ENCODE measurements at regions not wholly inside any gene's neighbourhood (a gene's known extent, or its start where the extent isn't known, plus 50 kb on each side); places are given as distances from the start of the nearest gene placed in this dataset.

DNA sequence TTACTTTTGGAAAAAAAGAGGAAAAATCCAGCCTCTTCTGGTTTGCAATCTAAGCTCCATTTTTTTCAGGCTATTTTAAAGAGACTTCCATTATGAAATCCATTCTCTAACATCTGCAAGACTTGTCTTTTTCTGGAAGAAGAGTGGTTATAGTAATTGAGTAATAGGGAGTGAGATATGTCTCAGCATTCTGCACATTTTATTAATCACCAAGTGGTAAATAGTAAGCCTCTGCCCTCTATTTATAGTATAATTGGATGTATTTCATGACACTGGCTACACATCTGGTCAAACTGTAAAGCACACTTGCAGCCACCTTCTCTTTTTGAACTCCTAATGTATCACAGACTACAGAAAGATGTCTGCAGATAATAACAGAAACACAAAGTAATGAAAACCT is 391.1 kb downstream of the ETS1 start:
- H3K4me2 ChIP-seq (ENCODE audit: low read length): no peak overlapping the region
- no peak overlapping the region for H3K9ac ChIP-seq (ENCODE audit: low read length)
- H3F3A ChIP-seq (ENCODE audit: insufficient read depth, low read length, poor library complexity, severe bottlenecking): no peaks in the 10 kb centered on the region
- H3K27ac ChIP-seq (ENCODE audit: low read length): no peak overlapping the region
- H4K20me1 ChIP-seq (ENCODE audit: insufficient read depth): no peaks in the 10 kb centered on the region
- H3K9me2 ChIP-seq (ENCODE audit: insufficient read depth, low read length): no peaks in the 10 kb centered on the region
- H3K4me3 ChIP-seq (ENCODE audit: low read length): no peak overlapping the region
- no peaks in the 10 kb centered on the region for H3K9me3 ChIP-seq (ENCODE audit: low read length)
- no peaks in the 10 kb centered on the region for H3K27me3 ChIP-seq (ENCODE audit: insufficient read depth, low read depth, low read length)
- no peaks in the 10 kb centered on the region for H3K36me3 ChIP-seq (ENCODE audit: insufficient read depth, low read length)
- H2AFZ ChIP-seq (ENCODE audit: low read depth, low read length): no peak overlapping the region
- TF ChIP-seq SMC3 (conservative IDR thresholded peaks at IDR 0.05; ENCODE audit: poor library complexity): no peak
- TF ChIP-seq EP300 (conservative IDR thresholded peaks at IDR 0.05; ENCODE audit: poor library complexity, severe bottlenecking): no peak
- no peak for TF ChIP-seq REST (IDR thresholded peaks at IDR 0.05; ENCODE audit: borderline replicate concordance)
- TF ChIP-seq RAD21 (conservative IDR thresholded peaks at IDR 0.05): no peak
- no peak for TF ChIP-seq POLR2AphosphoS5 (IDR thresholded peaks at IDR 0.05)
- TF ChIP-seq EZH2 (IDR thresholded peaks at IDR 0.05; ENCODE audit: borderline replicate concordance, insufficient read depth, low read length, poor library complexity, severe bottlenecking): no peak
- TF ChIP-seq MXI1 (conservative IDR thresholded peaks at IDR 0.05; ENCODE audit: poor library complexity, severe bottlenecking): no peak
- no peak for TF ChIP-seq TAF1 (IDR thresholded peaks at IDR 0.05; ENCODE audit: low read depth)
- TF ChIP-seq, protein P1, sequence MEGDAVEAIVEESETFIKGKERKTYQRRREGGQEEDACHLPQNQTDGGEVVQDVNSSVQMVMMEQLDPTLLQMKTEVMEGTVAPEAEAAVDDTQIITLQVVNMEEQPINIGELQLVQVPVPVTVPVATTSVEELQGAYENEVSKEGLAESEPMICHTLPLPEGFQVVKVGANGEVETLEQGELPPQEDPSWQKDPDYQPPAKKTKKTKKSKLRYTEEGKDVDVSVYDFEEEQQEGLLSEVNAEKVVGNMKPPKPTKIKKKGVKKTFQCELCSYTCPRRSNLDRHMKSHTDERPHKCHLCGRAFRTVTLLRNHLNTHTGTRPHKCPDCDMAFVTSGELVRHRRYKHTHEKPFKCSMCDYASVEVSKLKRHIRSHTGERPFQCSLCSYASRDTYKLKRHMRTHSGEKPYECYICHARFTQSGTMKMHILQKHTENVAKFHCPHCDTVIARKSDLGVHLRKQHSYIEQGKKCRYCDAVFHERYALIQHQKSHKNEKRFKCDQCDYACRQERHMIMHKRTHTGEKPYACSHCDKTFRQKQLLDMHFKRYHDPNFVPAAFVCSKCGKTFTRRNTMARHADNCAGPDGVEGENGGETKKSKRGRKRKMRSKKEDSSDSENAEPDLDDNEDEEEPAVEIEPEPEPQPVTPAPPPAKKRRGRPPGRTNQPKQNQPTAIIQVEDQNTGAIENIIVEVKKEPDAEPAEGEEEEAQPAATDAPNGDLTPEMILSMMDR (IDR thresholded peaks at IDR 0.05; ENCODE audit: poor library complexity, severe bottlenecking): no peak
- H3K79me2 ChIP-seq (replicated peaks; ENCODE audit: insufficient read depth, low read length): no peaks in the 10 kb centered on the region

DNA sequence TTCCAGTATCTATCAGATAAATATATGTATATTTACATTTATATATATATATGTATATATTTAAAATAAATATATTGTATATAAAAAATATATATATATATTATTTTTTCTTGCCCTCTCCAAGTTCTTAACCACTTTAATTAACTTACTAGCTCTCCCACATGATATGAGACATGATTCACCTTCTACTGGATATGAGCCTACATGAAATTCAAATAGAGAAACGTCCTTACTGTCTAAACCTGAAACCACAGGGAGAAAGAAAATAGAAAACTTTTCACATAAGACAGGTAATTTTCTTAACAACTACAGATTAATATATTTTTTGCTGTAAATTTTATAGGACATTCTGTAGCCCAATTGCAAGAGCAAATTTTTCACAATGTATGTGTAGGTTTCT is 391.6 kb downstream of the ETS1 start:
- Histone ChIP-seq H3K9me3 (ENCODE audit: low read length) (no peaks in the 10 kb centered on the region), H3K4me3 (ENCODE audit: low read length) (no peak overlapping the region), H3K36me3 (ENCODE audit: insufficient read depth, low read length) (no peaks in the 10 kb centered on the region), H3K4me2 (ENCODE audit: low read length) (no peak overlapping the region), H2AFZ (ENCODE audit: low read depth, low read length) (no peak overlapping the region), H4K20me1 (ENCODE audit: insufficient read depth) (no peaks in the 10 kb centered on the region), H3F3A (ENCODE audit: insufficient read depth, low read length, poor library complexity, severe bottlenecking) (no peaks in the 10 kb centered on the region), H3K9me2 (ENCODE audit: insufficient read depth, low read length) (no peaks in the 10 kb centered on the region), H3K27ac (ENCODE audit: low read length) (no peak overlapping the region), H3K9ac (ENCODE audit: low read length) (no peak overlapping the region), H3K79me2 (replicated peaks; ENCODE audit: insufficient read depth, low read length) (no peaks in the 10 kb centered on the region), H3K27me3 (ENCODE audit: insufficient read depth, low read depth, low read length) (no peaks in the 10 kb centered on the region)
- TF ChIP-seq TAF1 (IDR thresholded peaks at IDR 0.05; ENCODE audit: low read depth) (no peak), MXI1 (conservative IDR thresholded peaks at IDR 0.05; ENCODE audit: poor library complexity, severe bottlenecking) (no peak), SMC3 (conservative IDR thresholded peaks at IDR 0.05; ENCODE audit: poor library complexity) (no peak), REST (IDR thresholded peaks at IDR 0.05; ENCODE audit: borderline replicate concordance) (no peak), EZH2 (IDR thresholded peaks at IDR 0.05; ENCODE audit: borderline replicate concordance, insufficient read depth, low read length, poor library complexity, severe bottlenecking) (no peak), POLR2AphosphoS5 (IDR thresholded peaks at IDR 0.05) (no peak), EP300 (conservative IDR thresholded peaks at IDR 0.05; ENCODE audit: poor library complexity, severe bottlenecking) (no peak), RAD21 (conservative IDR thresholded peaks at IDR 0.05) (no peak)
- TF ChIP-seq, protein P1 (IDR thresholded peaks at IDR 0.05; ENCODE audit: poor library complexity, severe bottlenecking): no peak
